CD14-positive monocyte (primary cell): ENCODE measurements at regions not wholly inside any gene's neighbourhood (a gene's known extent, or its start where the extent isn't known, plus 50 kb on each side); places are given as distances from the start of the nearest gene placed in this dataset.

ENCODE experiments used
- DNase-seq, 3 donors: peaks; one replicate each; pipeline ENCODE4 v3.0.0-alpha.2; 2011 to 2022
- H2AFZ ChIP-seq: 2 replicates; pipeline ENCODE4 v1.6.0; 2012; ENCODE audit warnings: mild to moderate bottlenecking, low read depth, low read length, inconsistent platforms; ENCODE audit not compliant: insufficient read depth, poor library complexity, severe bottlenecking
- H3K27ac ChIP-seq, 2 donors: 1 replicate in 1 of 2; 2 replicates in 1 of 2; pipeline ENCODE4 v1.5.1; 2012 to 2013; ENCODE audit warnings: low read length in 2 of 2, control low read depth in 1 of 2, inconsistent platforms in 1 of 2, low read depth in 1 of 2, mild to moderate bottlenecking in 1 of 2
- H3K27me3 ChIP-seq, 2 donors: one replicate each; pipeline versions ENCODE4 v1.6.0 to v1.6.1; 2011 to 2013; ENCODE audit warnings: low read length in 2 of 2; ENCODE audit not compliant: control insufficient read depth in 2 of 2, insufficient read depth in 2 of 2
- H3K36me3 ChIP-seq, 2 donors: replicated peaks in 1 of 2; 1 replicate in 1 of 2; 2 replicates in 1 of 2; pipeline versions ENCODE4 v1.5.1 to v1.6.1; 2012 to 2013; ENCODE audit warnings: low read length in 2 of 2, control low read depth in 1 of 2, inconsistent platforms in 1 of 2, mild to moderate bottlenecking in 1 of 2; ENCODE audit not compliant: insufficient read depth in 2 of 2, control insufficient read depth in 1 of 2
- H3K4me1 ChIP-seq, 2 donors: 1 replicate in 1 of 2; 2 replicates in 1 of 2; pipeline versions ENCODE4 v1.5.1 to v1.6.1; 2012 to 2013; ENCODE audit warnings: low read length in 2 of 2, control low read depth in 1 of 2, inconsistent platforms in 1 of 2, mild to moderate bottlenecking in 1 of 2, moderate library complexity in 1 of 2; ENCODE audit not compliant: insufficient read depth in 2 of 2, control insufficient read depth in 1 of 2
- H3K4me2 ChIP-seq: replicated peaks from 2 replicates; pipeline ENCODE3; 2012; ENCODE audit warnings: low read length, moderate library complexity, mild to moderate bottlenecking; ENCODE audit not compliant: poor library complexity, severe bottlenecking; ENCODE audit errors: extremely low read depth
- H3K4me3 ChIP-seq, 3 experiments: fragments of 200-600 bp in 1 of 3; sonication (generic) in 1 of 3; replicated peaks in 1 of 3; 1 replicate in 2 of 3; 2 replicates in 1 of 3; pipeline ENCODE4 v1.5.1; 2011 to 2013; ENCODE audit warnings: low read length in 3 of 3, mild to moderate bottlenecking in 3 of 3, control low read depth in 2 of 3, low read depth in 2 of 3, inconsistent platforms in 1 of 3, moderate library complexity in 1 of 3
- H3K79me2 ChIP-seq: 2 replicates; pipeline ENCODE4 v1.6.0; 2012; ENCODE audit warnings: mild to moderate bottlenecking, control low read depth, inconsistent platforms, low read length, moderate library complexity; ENCODE audit not compliant: insufficient read depth
- H3K9ac ChIP-seq: 2 replicates; pipeline ENCODE4 v1.6.0; 2017; ENCODE audit warnings: low read length, mild to moderate bottlenecking; ENCODE audit not compliant: insufficient read depth, poor library complexity, severe bottlenecking
- H3K9me3 ChIP-seq, 2 donors: replicated peaks in 1 of 2; 1 replicate in 1 of 2; 2 replicates in 1 of 2; pipeline versions ENCODE4 v1.5.1 to v1.6.1; 2012 to 2013; ENCODE audit warnings: low read length in 2 of 2, control low read depth in 1 of 2; ENCODE audit not compliant: control insufficient read depth in 1 of 2, insufficient read depth in 1 of 2
- H4K20me1 ChIP-seq: 2 replicates; pipeline ENCODE4 v1.6.0; 2012; ENCODE audit warnings: mild to moderate bottlenecking, low read length, control low read depth, moderate library complexity; ENCODE audit not compliant: insufficient read depth
- H3K27ac Mint-ChIP-seq, 7 donors: one replicate each; pipeline ENCODE4 v1.8.0; 2020; ENCODE audit warnings: mild to moderate bottlenecking in 7 of 7, mixed read lengths in 7 of 7, moderate library complexity in 6 of 7, inconsistent platforms in 2 of 7
- H3K27me3 Mint-ChIP-seq, 3 donors: one replicate each; pipeline ENCODE4 v1.8.0; 2021 to 2022; ENCODE audit warnings: low read depth in 3 of 3, mild to moderate bottlenecking in 3 of 3, mixed read lengths in 3 of 3, moderate library complexity in 3 of 3, inconsistent platforms in 1 of 3
- H3K36me3 Mint-ChIP-seq, 2 donors: one replicate each; pipeline ENCODE4 v1.8.0; 2020; ENCODE audit warnings: mixed read lengths in 2 of 2, inconsistent platforms in 1 of 2, mild to moderate bottlenecking in 1 of 2
- H3K4me1 Mint-ChIP-seq: one replicate; pipeline ENCODE4 v1.8.0; 2020; ENCODE audit warnings: mild to moderate bottlenecking, mixed read lengths
- H3K4me3 Mint-ChIP-seq, 2 donors: one replicate each; pipeline ENCODE4 v1.8.0; 2020; ENCODE audit warnings: mild to moderate bottlenecking in 2 of 2, mixed read lengths in 2 of 2, moderate library complexity in 1 of 2
- H3K9me3 Mint-ChIP-seq, 7 donors: one replicate each; pipeline ENCODE4 v1.8.0; 2020 to 2022; ENCODE audit warnings: mixed read lengths in 7 of 7, mild to moderate bottlenecking in 6 of 7, moderate library complexity in 6 of 7, inconsistent platforms in 2 of 7
- whole genome bisulfite sequencing: methylation state at CpG from one replicate; pipeline ENCODE4 v1.1.5; 2013; ENCODE audit warnings: missing lambda C conversion rate; ENCODE audit not compliant: insufficient coverage; 5-methylcytosine and 5-hydroxymethylcytosine counted together
- intact Hi-C, 2 donors: fragments of 100-400 bp; cut with micrococcal nuclease; formaldehyde crosslinking; loops; one replicate each; pipeline versions ENCODE4 v1.15.0 to v1.15.1; 2023
- TF ChIP-seq, protein P1 (sequence below): fragments of 200-600 bp; IDR thresholded peaks from one replicate; pipeline ENCODE4 v1.8.0; 2022; ENCODE audit warnings: antibody characterized with exemption, mild to moderate bottlenecking

DNA sequence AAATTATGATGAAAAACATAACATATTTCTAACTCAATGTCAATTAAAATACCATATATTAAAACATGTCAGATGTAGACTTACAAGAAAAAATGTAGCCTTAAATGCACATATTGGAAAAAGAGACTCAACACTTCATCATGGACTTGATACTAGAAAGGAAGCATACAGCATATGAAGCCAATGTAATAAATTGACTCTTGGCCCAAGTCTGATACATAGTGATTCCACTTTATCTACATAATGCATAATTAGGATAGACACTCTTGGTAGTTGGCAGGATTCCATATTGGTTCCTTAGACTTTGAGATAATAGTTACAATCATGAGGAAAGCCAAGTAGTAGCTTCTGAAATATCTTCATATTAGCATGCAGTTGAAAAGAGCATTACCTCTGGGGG lies 1067.0 kb downstream of the PCDH17 start:
- no peak overlapping the region for H3K4me3 Mint-ChIP-seq
- TF ChIP-seq, protein P1, sequence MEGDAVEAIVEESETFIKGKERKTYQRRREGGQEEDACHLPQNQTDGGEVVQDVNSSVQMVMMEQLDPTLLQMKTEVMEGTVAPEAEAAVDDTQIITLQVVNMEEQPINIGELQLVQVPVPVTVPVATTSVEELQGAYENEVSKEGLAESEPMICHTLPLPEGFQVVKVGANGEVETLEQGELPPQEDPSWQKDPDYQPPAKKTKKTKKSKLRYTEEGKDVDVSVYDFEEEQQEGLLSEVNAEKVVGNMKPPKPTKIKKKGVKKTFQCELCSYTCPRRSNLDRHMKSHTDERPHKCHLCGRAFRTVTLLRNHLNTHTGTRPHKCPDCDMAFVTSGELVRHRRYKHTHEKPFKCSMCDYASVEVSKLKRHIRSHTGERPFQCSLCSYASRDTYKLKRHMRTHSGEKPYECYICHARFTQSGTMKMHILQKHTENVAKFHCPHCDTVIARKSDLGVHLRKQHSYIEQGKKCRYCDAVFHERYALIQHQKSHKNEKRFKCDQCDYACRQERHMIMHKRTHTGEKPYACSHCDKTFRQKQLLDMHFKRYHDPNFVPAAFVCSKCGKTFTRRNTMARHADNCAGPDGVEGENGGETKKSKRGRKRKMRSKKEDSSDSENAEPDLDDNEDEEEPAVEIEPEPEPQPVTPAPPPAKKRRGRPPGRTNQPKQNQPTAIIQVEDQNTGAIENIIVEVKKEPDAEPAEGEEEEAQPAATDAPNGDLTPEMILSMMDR: no peak
- Histone ChIP-seq H3K9ac (no peak overlapping the region), H3K9me3 (peaks cover 0 to 5% of the 10 kb centered on the region in 2 donors), H3K4me1 (peaks cover 4 to 6% of the 10 kb centered on the region in 2 donors), H3K27ac (no peak overlapping the region), H4K20me1 (no peaks in the 10 kb centered on the region), H3K4me3 (no peak overlapping the region), H2AFZ (no peak overlapping the region), H3K79me2 (no peaks in the 10 kb centered on the region), H3K27me3 (peaks cover 28 to 78% of the 10 kb centered on the region in 2 donors), H3K4me2 (no peak overlapping the region), H3K36me3 (no peaks in the 10 kb centered on the region)
- DNase-seq: no peak
- H3K36me3 Mint-ChIP-seq: no peaks in the 10 kb centered on the region
- H3K4me1 Mint-ChIP-seq: peaks cover 8% of the 10 kb centered on the region
- peaks cover 25 to 51% (median 27%) of the 10 kb centered on the region in 3 donors for H3K27me3 Mint-ChIP-seq
- no peak overlapping the region for H3K27ac Mint-ChIP-seq
- H3K9me3 Mint-ChIP-seq: peaks cover 1 to 10% (median 4%) of the 10 kb centered on the region in 7 donors
- intact Hi-C loops: no loop called here

DNA sequence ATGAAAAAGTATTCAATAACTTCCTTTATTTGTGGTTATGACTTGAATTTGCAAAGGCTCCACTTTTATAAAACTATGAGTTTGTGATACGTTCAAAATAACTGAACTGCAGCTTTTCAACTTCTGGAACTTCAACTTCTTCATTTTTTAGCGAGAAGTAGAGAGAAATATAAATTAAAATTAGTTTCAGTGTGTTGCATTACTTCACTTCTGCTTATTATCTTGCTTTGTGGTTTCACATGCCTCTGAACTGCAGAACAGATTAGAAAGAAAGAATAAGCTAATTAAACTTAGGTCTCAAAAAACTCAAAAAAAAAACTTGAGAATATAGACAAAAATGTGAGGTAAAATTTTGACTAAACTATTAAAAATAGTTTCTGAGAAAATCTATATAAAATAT lies 1073.4 kb downstream of the PCDH17 start:
- Mint-ChIP-seq H3K4me3 (no peak overlapping the region), H3K36me3 (peaks cover 0 to 2% of the 10 kb centered on the region in 2 donors), H3K4me1 (peaks cover 36% of the 10 kb centered on the region), H3K27me3 (peaks cover 11 to 16% (median 14%) of the 10 kb centered on the region in 3 donors), H3K27ac (no peak overlapping the region), H3K9me3 (peaks cover 8 to 21% (median 13%) of the 10 kb centered on the region in 7 donors)
- WGBS: no CpG with 5 or more reads among the region's 2 CpGs
- Histone ChIP-seq H4K20me1 (no peaks in the 10 kb centered on the region), H3K27me3 (peaks cover 5 to 18% of the 10 kb centered on the region in 2 donors), H3K79me2 (no peaks in the 10 kb centered on the region), H3K9ac (no peak overlapping the region), H3K27ac (no peak overlapping the region), H3K36me3 (no peaks in the 10 kb centered on the region), H3K9me3 (peaks cover 12 to 19% of the 10 kb centered on the region in 2 donors), H3K4me2 (peak overlapping the region; percentile 34), H3K4me1 (peaks cover 27 to 35% of the 10 kb centered on the region in 2 donors), H3K4me3 (no peak overlapping the region), H2AFZ (no peak overlapping the region)
- TF ChIP-seq, protein P1: no peak
- intact Hi-C loops: no loop called here
- peak in 2 of 3 donors; percentile 2 to 10 for DNase-seq
